Activated CD8-positive, alpha-beta T cell treated with anti-CD3 and anti-CD28 coated beads, Interleukin-2, amount 10 ng/mL, durations not matched to agents 7 days and 5 days (primary cell): ENCODE measurements at regions not wholly inside any gene's neighbourhood (a gene's known extent, or its start where the extent isn't known, plus 50 kb on each side); places are given as distances from the start of the nearest gene placed in this dataset.
"Not testable (repeated sequence)": the region's sequence is repeated elsewhere in the genome, so short reads cannot be mapped to it uniquely, and the experiment has no call there.

ENCODE experiments used
- ATAC-seq: fragments of 150-1000 bp; cut with Tn5 transposase; one replicate; pipeline ENCODE4 v1.10.0; 2021; ENCODE audit warnings: moderate library complexity
- CTCF ChIA-PET: fragments of 350-600 bp; sonication (Branson Sonifier 250); formaldehyde crosslinking; loops from one replicate; lab custom pipeline; 2021; ENCODE audit warnings: antibody characterized with exemption; lab: Charles Lee
- POLR2A ChIA-PET: fragments of 350-600 bp; sonication (Branson Sonifier 250); formaldehyde crosslinking; loops from one replicate; lab custom pipeline; 2021; ENCODE audit warnings: antibody characterized with exemption; lab: Charles Lee
- DNase-seq: peaks from one replicate; pipeline ENCODE4 v3.0.0-alpha.2; 2020
- H3K27ac Mint-ChIP-seq: one replicate; pipeline ENCODE4 v1.8.0; 2021; ENCODE audit warnings: mild to moderate bottlenecking, mixed read lengths
- H3K27me3 Mint-ChIP-seq: one replicate; pipeline ENCODE4 v1.8.0; 2021; ENCODE audit warnings: low read depth, mixed read lengths
- H3K36me3 Mint-ChIP-seq: one replicate; pipeline ENCODE4 v1.8.0; 2021; ENCODE audit warnings: low read depth, mixed read lengths
- H3K4me1 Mint-ChIP-seq: one replicate; pipeline ENCODE4 v1.8.0; 2021; ENCODE audit warnings: low read depth, mixed read lengths
- H3K4me3 Mint-ChIP-seq: one replicate; pipeline ENCODE4 v1.8.0; 2021; ENCODE audit warnings: mild to moderate bottlenecking, mixed read lengths
- H3K9me3 Mint-ChIP-seq: one replicate; pipeline ENCODE4 v1.8.0; 2022; ENCODE audit warnings: mixed read lengths; ENCODE audit not compliant: insufficient read depth

DNA sequence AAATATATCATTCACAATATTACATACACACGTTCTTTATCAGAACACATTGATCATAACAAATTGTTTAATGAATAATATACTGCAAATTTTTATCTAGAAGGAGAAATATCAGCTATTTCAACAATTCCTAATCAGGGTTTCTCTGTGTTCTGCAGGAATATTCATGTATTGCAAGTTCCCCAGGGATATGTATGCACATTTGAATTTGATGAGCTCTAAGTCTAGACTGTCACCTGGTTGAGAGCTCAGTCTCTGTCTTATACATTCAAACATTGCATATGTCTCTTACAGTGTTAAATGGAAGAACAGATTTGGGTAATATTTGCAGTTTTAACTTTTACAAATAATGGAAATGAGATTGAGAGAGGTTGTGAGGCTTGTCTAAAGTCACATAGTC, 829.7 kb downstream of the CDH11 start:
- no peak overlapping the region for H3K27ac Mint-ChIP-seq
- no peaks in the 10 kb centered on the region for H3K4me1 Mint-ChIP-seq
- H3K4me3 Mint-ChIP-seq: no peak overlapping the region
- POLR2A ChIA-PET: no interaction called here
- CTCF ChIA-PET: no interaction called here
- DNase-seq (no peak), ATAC-seq (no peak)
- peaks cover 5% of the 10 kb centered on the region for H3K9me3 Mint-ChIP-seq
- H3K27me3 Mint-ChIP-seq: no peaks in the 10 kb centered on the region
- no peaks in the 10 kb centered on the region for H3K36me3 Mint-ChIP-seq

DNA sequence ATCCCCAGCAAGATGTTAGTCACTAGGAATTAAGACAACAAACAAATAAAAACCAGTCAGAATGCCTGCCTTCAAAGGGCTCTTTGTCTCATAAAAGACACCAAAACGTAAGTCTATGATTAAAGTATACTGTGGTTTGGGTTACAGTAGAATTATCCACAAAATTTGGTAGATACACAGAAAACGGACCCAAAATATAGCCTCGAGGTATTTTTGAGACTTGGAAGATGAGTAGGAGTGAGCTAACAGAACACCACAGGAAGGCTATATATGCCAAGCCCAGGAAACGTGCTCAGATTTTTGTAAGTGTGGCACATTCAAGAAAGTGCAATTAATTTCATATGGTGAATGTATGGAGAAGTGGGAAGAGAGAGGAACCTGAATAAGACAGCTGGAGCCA, 831.4 kb downstream of the CDH11 start:
- no peaks in the 10 kb centered on the region for H3K27me3 Mint-ChIP-seq

DNA sequence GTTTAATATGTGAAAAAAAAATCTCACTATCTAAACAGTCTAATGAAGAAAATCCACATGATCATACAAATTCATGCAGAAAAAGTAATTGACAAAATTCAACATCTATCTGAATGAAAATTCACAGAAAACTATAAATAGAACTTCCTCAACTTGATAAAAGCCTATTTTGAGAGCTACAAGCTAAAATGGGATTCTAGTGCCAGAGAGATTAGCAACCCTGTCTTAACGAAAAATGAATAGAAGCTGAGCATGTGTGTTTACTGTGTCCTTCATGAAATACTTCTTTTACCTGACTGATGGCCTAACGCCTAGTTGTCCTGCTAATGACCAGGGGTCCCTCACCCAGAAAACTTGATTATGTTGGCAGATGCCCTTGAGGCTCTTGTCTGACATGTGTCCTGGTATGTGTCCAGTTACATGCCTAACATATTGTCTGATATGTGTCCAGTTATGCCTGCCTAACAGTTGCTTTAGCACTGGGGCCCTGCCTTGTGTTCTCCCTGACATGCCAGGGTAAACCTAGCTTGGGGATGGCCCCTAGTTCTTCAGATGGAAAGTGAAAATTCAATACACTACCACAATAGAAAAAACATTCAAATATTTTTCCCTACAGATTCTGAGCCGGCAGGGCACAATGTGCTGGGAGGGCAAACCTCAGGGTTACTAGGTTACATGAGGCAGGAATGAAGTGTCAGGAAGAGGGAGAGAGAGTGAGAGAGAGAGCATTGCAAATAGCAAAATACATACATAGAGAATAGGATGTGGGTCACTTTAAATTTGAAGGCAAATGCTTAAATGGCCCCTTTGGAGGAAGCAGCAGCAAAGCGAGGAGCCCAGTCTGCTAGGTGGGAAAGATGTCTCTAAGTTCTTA, 834.0 kb downstream of the CDH11 start:
- CTCF ChIA-PET: no interaction called here
- Mint-ChIP-seq H3K4me3 (no peak overlapping the region), H3K9me3 (peaks cover 8% of the 10 kb centered on the region), H3K4me1 (no peaks in the 10 kb centered on the region), H3K27ac (no peak overlapping the region), H3K27me3 (no peaks in the 10 kb centered on the region), H3K36me3 (no peaks in the 10 kb centered on the region)
- no peak for DNase-seq
- ATAC-seq: no peak
- POLR2A ChIA-PET: interaction anchor here (0.7 kb wide), 1 partner anchor 12 kb away, joined by 4 read pairs; no protein-coding TSS in a partner anchor

More for the DNA sequence above, 831.4 kb downstream of the CDH11 start:
- Mint-ChIP-seq H3K36me3 (no peaks in the 10 kb centered on the region), H3K27ac (no peak overlapping the region), H3K9me3 (peaks cover 8% of the 10 kb centered on the region), H3K4me3 (no peak overlapping the region), H3K4me1 (no peaks in the 10 kb centered on the region)
- ATAC-seq (no peak), DNase-seq (no peak)
- ChIA-PET POLR2A (no interaction called here), CTCF (no interaction called here)

DNA sequence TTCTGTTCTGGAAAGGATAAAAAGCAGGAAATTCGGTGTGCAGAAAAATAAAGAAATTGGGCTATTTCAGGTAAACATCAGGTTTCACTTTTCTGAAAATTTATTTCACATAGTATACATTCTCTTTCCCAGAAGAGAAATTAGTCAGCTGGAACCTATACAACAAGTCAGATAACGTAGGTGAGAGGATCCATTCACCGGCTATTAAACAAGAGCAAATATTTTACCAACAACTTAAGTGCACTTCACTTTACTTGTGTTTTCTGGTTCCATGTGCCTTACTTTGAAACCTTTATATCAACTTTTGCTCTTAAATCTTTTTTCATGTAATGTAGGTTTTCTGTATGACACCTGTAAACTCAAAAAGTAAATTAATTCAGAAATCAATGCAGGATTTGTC, 839.7 kb downstream of the CDH11 start:
- DNase-seq: no peak
- H3K4me3 Mint-ChIP-seq: no peak overlapping the region

DNA sequence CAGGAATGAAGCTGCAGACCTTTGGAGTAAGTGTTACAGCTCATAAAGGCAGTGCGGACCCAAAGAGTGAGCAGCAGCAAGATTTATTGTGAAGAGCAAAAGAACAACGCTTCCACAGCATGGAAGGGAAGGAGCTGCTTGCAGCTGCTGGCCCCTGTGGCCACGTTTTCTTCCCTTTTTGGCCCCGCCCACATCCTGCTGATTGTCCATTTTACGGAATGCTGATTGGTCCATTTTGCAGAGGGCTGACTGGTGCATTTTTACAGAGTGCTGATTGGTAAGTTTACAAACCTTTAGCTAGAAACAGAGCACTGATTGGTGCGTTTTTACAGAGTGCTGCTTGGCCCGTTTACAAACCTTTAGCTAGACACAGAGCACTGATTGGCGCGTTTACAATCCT, 841.5 kb downstream of the CDH11 start:
- Mint-ChIP-seq H3K4me3 (no peak overlapping the region), H3K27me3 (no peaks in the 10 kb centered on the region), H3K4me1 (no peaks in the 10 kb centered on the region), H3K27ac (no peak overlapping the region), H3K36me3 (no peaks in the 10 kb centered on the region), H3K9me3 (peaks cover 27% of the 10 kb centered on the region)
- ATAC-seq (no peak), DNase-seq (no peak)
- POLR2A ChIA-PET: no interaction called here
- CTCF ChIA-PET: no interaction called here

More for the DNA sequence above, 839.7 kb downstream of the CDH11 start:
- POLR2A ChIA-PET: no interaction called here
- H3K36me3 Mint-ChIP-seq: no peaks in the 10 kb centered on the region
- no peaks in the 10 kb centered on the region for H3K4me1 Mint-ChIP-seq
- CTCF ChIA-PET: no interaction called here
- no peak for ATAC-seq
- no peaks in the 10 kb centered on the region for H3K27me3 Mint-ChIP-seq
- H3K9me3 Mint-ChIP-seq: peaks cover 25% of the 10 kb centered on the region
- H3K27ac Mint-ChIP-seq: no peak overlapping the region

DNA sequence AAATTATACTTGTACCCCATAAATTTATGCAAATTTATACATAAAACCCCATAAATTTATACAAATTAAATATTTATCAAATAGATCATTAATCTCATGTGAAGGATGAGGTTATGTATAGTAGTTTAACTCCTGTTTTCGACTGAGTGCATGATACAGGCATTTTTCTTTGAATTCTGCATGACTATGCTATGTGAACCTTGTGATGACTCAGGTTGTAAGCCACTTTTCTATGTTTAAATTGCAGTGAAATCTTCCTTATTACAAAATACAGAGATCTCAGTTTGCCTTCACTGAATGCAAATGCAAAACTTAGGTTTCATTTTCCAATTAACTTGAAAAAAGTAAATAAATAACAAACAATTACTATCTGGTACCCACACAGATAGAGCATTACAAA, 843.7 kb downstream of the CDH11 start:
- DNase-seq: no peak
- ChIA-PET POLR2A (no interaction called here), CTCF (no interaction called here)
- H3K9me3 Mint-ChIP-seq: peaks cover 27% of the 10 kb centered on the region
- H3K27me3 Mint-ChIP-seq: no peaks in the 10 kb centered on the region
- no peak for ATAC-seq
- H3K4me3 Mint-ChIP-seq: no peak overlapping the region
- no peak overlapping the region for H3K27ac Mint-ChIP-seq
- no peaks in the 10 kb centered on the region for H3K36me3 Mint-ChIP-seq
- no peaks in the 10 kb centered on the region for H3K4me1 Mint-ChIP-seq

DNA sequence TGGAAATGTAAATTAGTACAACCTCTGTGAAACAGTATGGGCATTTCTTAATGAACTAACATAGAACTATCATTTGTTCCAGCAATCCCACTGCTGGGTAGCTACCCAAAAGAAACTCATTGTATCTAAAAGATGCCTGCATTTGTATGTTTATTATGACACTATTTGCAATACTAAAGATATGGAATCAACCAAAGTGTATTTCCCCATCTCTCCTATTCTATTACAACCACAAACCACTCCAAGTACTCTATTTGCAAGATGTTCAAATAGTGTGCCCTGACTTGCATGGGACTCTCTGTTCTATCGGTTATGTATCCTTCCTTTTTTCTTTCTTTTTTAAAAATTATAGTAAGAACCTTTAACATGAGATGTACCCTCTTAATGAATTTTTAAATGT, 845.2 kb downstream of the CDH11 start:
- DNase-seq: no peak
- POLR2A ChIA-PET: no interaction called here
- Mint-ChIP-seq H3K9me3 (peaks cover 28% of the 10 kb centered on the region), H3K36me3 (no peaks in the 10 kb centered on the region), H3K27ac (no peak overlapping the region), H3K4me3 (no peak overlapping the region), H3K27me3 (no peaks in the 10 kb centered on the region), H3K4me1 (no peaks in the 10 kb centered on the region)
- CTCF ChIA-PET: no interaction called here
- ATAC-seq: no peak

DNA sequence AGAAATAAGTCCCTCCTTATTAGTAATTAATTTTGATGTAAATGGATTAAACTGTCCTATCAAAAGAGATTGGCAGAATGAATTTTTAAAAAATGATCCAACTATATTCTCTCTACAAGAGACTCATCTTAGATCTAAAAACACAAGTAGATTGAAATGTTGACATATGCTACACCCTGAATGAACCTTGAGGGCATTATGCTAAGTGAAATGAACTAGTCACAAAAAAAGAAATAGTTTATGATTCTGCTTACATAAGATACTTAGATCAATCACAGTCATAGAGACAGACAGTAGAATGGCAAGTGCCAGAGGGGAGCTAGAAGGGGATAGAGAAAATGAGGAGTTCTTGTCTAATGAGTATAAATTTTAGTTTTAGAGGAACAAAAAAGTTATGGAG, 849.8 kb downstream of the CDH11 start:
- peaks cover 27% of the 10 kb centered on the region for H3K9me3 Mint-ChIP-seq
- H3K36me3 Mint-ChIP-seq: no peaks in the 10 kb centered on the region
- ChIA-PET CTCF (no interaction called here), POLR2A (no interaction called here)
- no peak overlapping the region for H3K27ac Mint-ChIP-seq
- H3K4me1 Mint-ChIP-seq: no peaks in the 10 kb centered on the region
- no peaks in the 10 kb centered on the region for H3K27me3 Mint-ChIP-seq
- DNase-seq (no peak), ATAC-seq (no peak)
- no peak overlapping the region for H3K4me3 Mint-ChIP-seq

DNA sequence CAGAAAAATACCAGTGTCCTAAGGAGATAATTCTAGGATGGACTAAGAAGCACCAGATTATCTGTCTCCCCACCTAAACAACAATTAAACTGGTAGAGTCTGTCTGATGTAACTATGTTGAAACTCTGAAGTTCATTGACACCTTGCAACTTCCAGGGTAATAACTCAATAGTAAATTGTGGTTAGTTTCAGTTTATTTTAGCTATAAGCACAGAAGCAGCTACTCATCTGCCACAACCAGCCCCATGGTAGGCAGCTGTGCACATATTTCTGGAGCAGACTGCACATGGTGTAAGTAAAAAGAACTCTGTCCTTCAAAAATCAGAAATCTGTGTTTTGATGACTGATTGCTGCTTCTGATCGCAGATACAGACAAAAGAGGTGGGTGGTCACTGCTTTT, 852.1 kb downstream of the CDH11 start:
- Mint-ChIP-seq H3K9me3 (peaks cover 30% of the 10 kb centered on the region), H3K27me3 (no peaks in the 10 kb centered on the region), H3K27ac (no peak overlapping the region), H3K4me1 (no peaks in the 10 kb centered on the region), H3K4me3 (no peak overlapping the region), H3K36me3 (no peaks in the 10 kb centered on the region)
- ChIA-PET POLR2A (no interaction called here), CTCF (no interaction called here)
- DNase-seq (no peak), ATAC-seq (no peak)

DNA sequence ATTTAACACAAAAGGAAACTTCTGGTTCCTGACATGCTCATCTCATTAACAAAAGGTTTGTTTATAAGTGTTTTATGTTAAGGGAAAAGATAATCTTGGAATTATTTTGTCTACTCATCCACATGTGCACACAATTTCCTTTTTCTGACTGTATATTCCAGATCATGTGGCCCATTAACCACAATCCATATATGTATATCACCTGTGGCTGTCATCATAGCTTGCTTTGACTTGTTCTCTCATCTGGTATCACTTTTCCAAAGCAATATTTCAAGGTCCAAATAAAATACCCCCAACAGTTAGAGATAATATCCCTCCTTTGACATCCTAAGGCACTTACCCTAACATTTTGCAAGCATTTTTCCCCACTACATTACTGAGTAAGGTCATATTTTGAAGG, 856.1 kb downstream of the CDH11 start:
- H3K27ac Mint-ChIP-seq: no peak overlapping the region
- no peak overlapping the region for H3K4me3 Mint-ChIP-seq
- DNase-seq (no peak), ATAC-seq (no peak)
- no peaks in the 10 kb centered on the region for H3K27me3 Mint-ChIP-seq
- peaks cover 47% of the 10 kb centered on the region for H3K9me3 Mint-ChIP-seq
- H3K36me3 Mint-ChIP-seq: no peaks in the 10 kb centered on the region
- ChIA-PET POLR2A (no interaction called here), CTCF (no interaction called here)
- H3K4me1 Mint-ChIP-seq: no peaks in the 10 kb centered on the region

DNA sequence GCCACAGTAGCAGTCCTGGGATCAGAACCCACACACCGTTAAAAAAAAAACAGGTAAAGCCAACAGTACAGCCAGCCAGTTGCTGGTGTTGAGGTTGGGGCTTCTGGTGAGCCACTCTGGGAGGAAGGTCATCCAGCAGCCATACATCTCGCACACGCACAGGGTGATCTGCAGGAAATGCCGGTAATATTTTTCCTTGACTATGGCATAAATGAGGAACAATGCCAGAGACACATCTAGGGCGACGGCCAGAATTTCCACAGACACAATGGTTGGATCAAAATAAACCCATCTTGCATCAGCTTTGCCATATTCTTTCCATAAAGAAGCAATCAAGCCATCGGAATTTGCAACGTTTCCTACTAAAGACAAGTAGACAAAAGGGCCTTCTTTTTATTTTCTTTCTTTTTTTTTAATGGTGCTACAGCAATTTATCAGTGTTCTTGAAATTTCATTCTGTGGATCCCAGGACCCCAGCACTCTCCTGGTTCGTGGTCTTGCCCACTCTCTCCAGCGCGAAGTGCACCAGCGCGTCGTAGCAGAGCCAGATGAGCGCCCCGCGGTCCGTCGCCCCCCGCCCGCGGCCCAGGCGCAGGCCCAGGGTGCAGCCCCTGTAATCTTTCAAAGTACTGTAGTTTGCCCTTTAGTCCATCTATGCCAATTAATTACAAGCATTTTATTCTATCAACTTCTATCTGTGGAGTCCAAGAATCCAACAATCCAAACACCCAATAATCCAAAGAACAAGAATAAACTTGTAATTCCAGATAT, 861.0 kb downstream of the CDH11 start:
- H3K27me3 Mint-ChIP-seq, CTCF ChIA-PET, DNase-seq, ATAC-seq, H3K4me3 Mint-ChIP-seq, H3K4me1 Mint-ChIP-seq, H3K36me3 Mint-ChIP-seq, POLR2A ChIA-PET, H3K27ac Mint-ChIP-seq: not testable (repeated sequence)
- peaks cover 30% of the 10 kb centered on the region for H3K9me3 Mint-ChIP-seq
